Endodermal cell (in vitro differentiated cells): ENCODE measurements at regions not wholly inside any gene's neighbourhood (a gene's known extent, or its start where the extent isn't known, plus 50 kb on each side); places are given as distances from the start of the nearest gene placed in this dataset.

Source experiments
- DNase-seq: peaks from one replicate; pipeline ENCODE4 v3.0.0-alpha.2; 2017
- H3K27ac ChIP-seq: 2 replicates; pipeline ENCODE4 v1.5.1; 2013; ENCODE audit warnings: mild to moderate bottlenecking, low read depth, low read length, moderate library complexity
- H3K27me3 ChIP-seq: 2 replicates; pipeline ENCODE4 v1.6.1; 2013; ENCODE audit warnings: mild to moderate bottlenecking, low read length, moderate library complexity; ENCODE audit not compliant: insufficient read depth, control insufficient read depth, poor library complexity, severe bottlenecking
- H3K36me3 ChIP-seq: 2 replicates; pipeline ENCODE4 v1.7.0; 2013; ENCODE audit warnings: mild to moderate bottlenecking, low read length, moderate library complexity; ENCODE audit not compliant: control insufficient read depth, insufficient read depth
- H3K4me1 ChIP-seq: one replicate; pipeline ENCODE4 v1.7.0; 2013; ENCODE audit warnings: low read length; ENCODE audit not compliant: control insufficient read depth, insufficient read depth
- H3K4me3 ChIP-seq: 2 replicates; pipeline ENCODE4 v1.5.1; 2013; ENCODE audit warnings: mild to moderate bottlenecking, low read length, moderate library complexity
- H3K9ac ChIP-seq: 2 replicates; pipeline ENCODE4 v1.6.1; 2013; ENCODE audit warnings: mild to moderate bottlenecking, low read length, moderate library complexity; ENCODE audit not compliant: poor library complexity, severe bottlenecking; ENCODE audit errors: extremely low read depth
- H3K9me3 ChIP-seq: 2 replicates; pipeline ENCODE4 v1.6.1; 2013; ENCODE audit warnings: mild to moderate bottlenecking, low read length, moderate library complexity; ENCODE audit not compliant: control insufficient read depth
- H3K27ac Mint-ChIP-seq: 2 replicates; pipeline ENCODE4 v1.8.0; 2020; ENCODE audit warnings: mixed read lengths
- H3K27me3 Mint-ChIP-seq: 2 replicates; pipeline ENCODE4 v1.8.0; 2021; ENCODE audit warnings: mild to moderate bottlenecking, mixed read lengths; ENCODE audit not compliant: insufficient read depth
- H3K36me3 Mint-ChIP-seq: 2 replicates; pipeline ENCODE4 v1.8.0; 2020; ENCODE audit warnings: low read depth, mixed read lengths
- H3K4me1 Mint-ChIP-seq: 2 replicates; pipeline ENCODE4 v1.8.0; 2020; ENCODE audit warnings: mixed read lengths
- H3K4me3 Mint-ChIP-seq: 2 replicates; pipeline ENCODE4 v1.8.0; 2020; ENCODE audit warnings: mild to moderate bottlenecking, moderate library complexity, mixed read lengths
- H3K9me3 Mint-ChIP-seq: 2 replicates; pipeline ENCODE4 v1.8.0; 2020; ENCODE audit warnings: mild to moderate bottlenecking, mixed read lengths
- CTCF ChIP-seq: fragments of 200-600 bp; sonication (generic); conservative IDR thresholded peaks from 2 replicates; pipeline ENCODE4 v1.5.0; 2021; ENCODE audit warnings: antibody characterized with exemption, mild to moderate bottlenecking
- WGBS, 2 experiments: methylation state at CpG; one replicate each; pipeline versions ENCODE4 v1.1.5 to v1.1.7; 2013; ENCODE audit warnings: missing lambda C conversion rate in 2 of 2, mixed read lengths in 1 of 2; ENCODE audit not compliant: insufficient coverage in 1 of 2, insufficient read length in 1 of 2; 5-methylcytosine and 5-hydroxymethylcytosine counted together

- Mint-ChIP-seq H3K27me3 (no peaks in the 10 kb centered on the region), H3K4me1 (no peaks in the 10 kb centered on the region), H3K36me3 (no peaks in the 10 kb centered on the region), H3K9me3 (peaks cover 1% of the 10 kb centered on the region), H3K27ac (no peak overlapping the region), H3K4me3 (no peak overlapping the region)
- Histone ChIP-seq H3K9ac (no peak overlapping the region), H3K27ac (no peak overlapping the region), H3K4me1 (no peaks in the 10 kb centered on the region), H3K27me3 (no peaks in the 10 kb centered on the region), H3K4me3 (no peak overlapping the region), H3K9me3 (peaks cover 6% of the 10 kb centered on the region), H3K36me3 (no peaks in the 10 kb centered on the region)
- WGBS, 2 experiments, result 89 to 100% methylated on average over 3 to 6 of the region's 6 CpGs
- TF ChIP-seq CTCF, result no peak
- DNase-seq, result no peak
Observed at GRCh38 chr2:195106681-195107380, 550.2 kb upstream of the SLC39A10 start.

- peaks cover under 1% of the 10 kb centered on the region for H3K4me1 Mint-ChIP-seq
- no peak for TF ChIP-seq CTCF
- no peak overlapping the region for H3K27ac Mint-ChIP-seq
- DNase-seq, result no peak
- H3K27me3 Mint-ChIP-seq, result no peaks in the 10 kb centered on the region
- H3K9me3 Mint-ChIP-seq, result peaks cover 1% of the 10 kb centered on the region
- H3K9ac ChIP-seq, result no peak overlapping the region
- H3K4me3 Mint-ChIP-seq, result no peak overlapping the region
- H3K36me3 Mint-ChIP-seq, result no peaks in the 10 kb centered on the region
- H3K9me3 ChIP-seq, result peaks cover 6% of the 10 kb centered on the region
- WGBS, 2 experiments, result 96 to 100% methylated on average over 1 of the region's 1 CpG
- no peak overlapping the region for H3K4me3 ChIP-seq
- H3K4me1 ChIP-seq, result no peaks in the 10 kb centered on the region
- no peak overlapping the region for H3K27ac ChIP-seq
- H3K36me3 ChIP-seq, result no peaks in the 10 kb centered on the region
- H3K27me3 ChIP-seq, result no peaks in the 10 kb centered on the region
Observed at GRCh38 chr2:195105581-195105980, 551.4 kb upstream of the SLC39A10 start.

- Histone ChIP-seq H3K9me3 (no peaks in the 10 kb centered on the region), H3K4me1 (peaks cover 4% of the 10 kb centered on the region), H3K36me3 (no peaks in the 10 kb centered on the region), H3K27me3 (no peaks in the 10 kb centered on the region), H3K4me3 (no peak overlapping the region), H3K27ac (no peak overlapping the region), H3K9ac (no peak overlapping the region)
- no peak for TF ChIP-seq CTCF
- Mint-ChIP-seq H3K4me3 (no peak overlapping the region), H3K36me3 (no peaks in the 10 kb centered on the region), H3K27ac (no peak overlapping the region), H3K4me1 (peaks cover 4% of the 10 kb centered on the region), H3K9me3 (no peaks in the 10 kb centered on the region), H3K27me3 (no peaks in the 10 kb centered on the region)
- DNase-seq, result no peak
- WGBS, 2 experiments, result 91 to 100% methylated on average over 1 to 2 of the region's 2 CpGs
Observed at GRCh38 chr2:195094330-195094729, 562.7 kb upstream of the SLC39A10 start.
